ENCODE measurements at regions not wholly inside any gene's neighbourhood (a gene's known extent, or its start where the extent isn't known, plus 50 kb on each side); places are given as distances from the start of the nearest gene placed in this dataset.

- Histone ChIP-seq H3K36me3 (ENCODE audit: control insufficient read depth in 2 of 2, extremely low read depth in 1 of 2, insufficient read depth in 2 of 2, low read length in 2 of 2) (no peaks in the 10 kb centered on the region), H3K27ac (ENCODE audit: control insufficient read depth, insufficient read depth, low read length) (no peak overlapping the region), H3K9me3 (ENCODE audit: control insufficient read depth, low read depth, low read length) (no peaks in the 10 kb centered on the region), H3K27me3 (ENCODE audit: control insufficient read depth, extremely low read depth, insufficient read depth, low read length) (no peaks in the 10 kb centered on the region), H3K4me1 (ENCODE audit: control insufficient read depth, extremely low read depth, insufficient read depth, low read length) (no peaks in the 10 kb centered on the region), H3K4me2 (ENCODE audit: control insufficient read depth, extremely low read depth, insufficient read depth, low read depth, low read length) (no peak overlapping the region), H3K4me3 (ENCODE audit: control insufficient read depth in 2 of 3, extremely low read depth in 1 of 3, insufficient read depth in 2 of 3, low read depth in 1 of 3, low read length in 3 of 3) (no peak overlapping the region), H2AFZ (ENCODE audit: control insufficient read depth, low read length) (no peak overlapping the region), H4K20me1 (ENCODE audit: control insufficient read depth, extremely low read depth, insufficient read depth, low read length) (no peaks in the 10 kb centered on the region), H3K9ac (ENCODE audit: control insufficient read depth, extremely low read depth, insufficient read depth, low read length) (no peak overlapping the region), H3K9me1 (ENCODE audit: control insufficient read depth, extremely low read depth, insufficient read depth, low read length) (no peaks in the 10 kb centered on the region), H3K79me2 (ENCODE audit: control insufficient read depth, insufficient read depth, low read length) (no peaks in the 10 kb centered on the region)
- dilution Hi-C loops (cut with MboI; ENCODE audit: extremely low pct_ligation_motif_present, low sequenced_read_pairs): no loop called here
- FAIRE-seq (no peak), DNase-seq (ENCODE audit: low read depth, low spot score) (no peak)
- TF ChIP-seq EZH2 (IDR thresholded peaks at IDR 0.05; ENCODE audit: low read length) (no peak), CTCF (optimal IDR thresholded peaks at IDR 0.05 in 1 of 3, IDR thresholded peaks at IDR 0.05 in 1 of 3, conservative IDR thresholded peaks at IDR 0.05 in 1 of 3; ENCODE audit: extremely low read depth in 1 of 3, insufficient read depth in 2 of 3, low read length in 3 of 3) (no peak)
These were observed 340.0 kb downstream of the SUCLA2 start for GRCh38 chr13:47661076-47661475.

- DNase-seq (ENCODE audit: low read depth, low spot score): no peak
- H3K9me3 ChIP-seq (ENCODE audit: control insufficient read depth, low read depth, low read length): no peaks in the 10 kb centered on the region
- dilution Hi-C loops (cut with MboI; ENCODE audit: extremely low pct_ligation_motif_present, low sequenced_read_pairs): no loop called here
- H4K20me1 ChIP-seq (ENCODE audit: control insufficient read depth, extremely low read depth, insufficient read depth, low read length): no peaks in the 10 kb centered on the region
- no peaks in the 10 kb centered on the region for H3K36me3 ChIP-seq (ENCODE audit: control insufficient read depth in 2 of 2, extremely low read depth in 1 of 2, insufficient read depth in 2 of 2, low read length in 2 of 2)
- no peaks in the 10 kb centered on the region for H3K27me3 ChIP-seq (ENCODE audit: control insufficient read depth, extremely low read depth, insufficient read depth, low read length)
- H3K4me3 ChIP-seq (ENCODE audit: control insufficient read depth in 2 of 3, extremely low read depth in 1 of 3, insufficient read depth in 2 of 3, low read depth in 1 of 3, low read length in 3 of 3): no peak overlapping the region
- FAIRE-seq: no peak
- TF ChIP-seq CTCF (optimal IDR thresholded peaks at IDR 0.05 in 1 of 3, IDR thresholded peaks at IDR 0.05 in 1 of 3, conservative IDR thresholded peaks at IDR 0.05 in 1 of 3; ENCODE audit: extremely low read depth in 1 of 3, insufficient read depth in 2 of 3, low read length in 3 of 3) (no peak), EZH2 (IDR thresholded peaks at IDR 0.05; ENCODE audit: low read length) (no peak)
- H2AFZ ChIP-seq (ENCODE audit: control insufficient read depth, low read length): no peak overlapping the region
- no peak overlapping the region for H3K4me2 ChIP-seq (ENCODE audit: control insufficient read depth, extremely low read depth, insufficient read depth, low read depth, low read length)
- H3K9ac ChIP-seq (ENCODE audit: control insufficient read depth, extremely low read depth, insufficient read depth, low read length): no peak overlapping the region
- H3K4me1 ChIP-seq (ENCODE audit: control insufficient read depth, extremely low read depth, insufficient read depth, low read length): no peaks in the 10 kb centered on the region
- no peaks in the 10 kb centered on the region for H3K79me2 ChIP-seq (ENCODE audit: control insufficient read depth, insufficient read depth, low read length)
- no peaks in the 10 kb centered on the region for H3K9me1 ChIP-seq (ENCODE audit: control insufficient read depth, extremely low read depth, insufficient read depth, low read length)
- H3K27ac ChIP-seq (ENCODE audit: control insufficient read depth, insufficient read depth, low read length): no peak overlapping the region
These were observed 344.4 kb downstream of the SUCLA2 start for GRCh38 chr13:47656651-47657050.
